HG03469 (cell line): ENCODE measurements at regions not wholly inside any gene's neighbourhood (a gene's known extent, or its start where the extent isn't known, plus 50 kb on each side); places are given as distances from the start of the nearest gene placed in this dataset.

ENCODE experiments used
- ATAC-seq: cut with Tn5 transposase; IDR thresholded peaks from one replicate; pipeline ENCODE4 v1.9.1; 2021; ENCODE audit warnings: mild to moderate bottlenecking, moderate library complexity, moderate number of reproducible peaks; ENCODE audit not compliant: unreplicated experiment

DNA sequence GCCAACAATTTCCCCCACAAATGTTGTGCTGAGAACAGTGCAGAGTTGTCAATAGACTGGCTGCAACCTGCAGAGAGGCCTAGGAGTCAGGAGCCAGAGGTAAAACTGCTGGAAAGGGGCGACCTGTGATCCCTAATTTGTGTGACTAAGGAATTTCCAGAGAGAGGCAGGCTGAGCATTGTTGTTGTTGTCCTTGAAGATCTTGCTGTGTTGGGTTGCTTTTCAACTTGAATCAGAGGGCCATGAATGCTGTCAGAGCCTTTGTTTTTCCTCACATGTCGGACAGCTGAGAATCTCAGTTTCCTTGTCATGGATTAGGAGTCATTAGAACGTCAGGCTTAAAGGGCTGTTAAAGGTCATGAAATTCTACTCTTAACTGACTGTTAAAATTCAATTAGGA, 134.6 kb upstream of the ASTN2 start:
- ATAC-seq: no peak

GRCh38 chr9:117548556-117548955, 133.7 kb upstream of the ASTN2 start:
- no peak for ATAC-seq

DNA sequence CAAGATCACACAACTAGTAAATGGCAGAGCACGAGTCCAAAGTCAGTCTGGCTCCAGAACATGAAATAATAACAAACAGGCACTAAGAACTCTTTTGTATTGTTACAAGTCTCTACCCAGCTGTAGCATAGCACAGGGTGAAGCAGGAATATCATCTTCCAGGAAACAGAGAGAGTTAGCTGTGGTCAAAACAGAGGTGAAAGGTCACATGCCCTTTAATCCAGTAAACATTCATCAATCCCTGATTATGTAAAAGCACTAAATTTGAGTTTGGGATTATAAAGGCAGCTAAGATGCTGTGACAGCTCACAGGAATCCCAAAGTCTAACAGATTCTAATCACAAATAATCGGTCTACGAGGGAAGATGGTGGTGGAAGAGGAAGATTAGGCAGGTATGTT, 133.0 kb upstream of the ASTN2 start:
- no peak for ATAC-seq

DNA sequence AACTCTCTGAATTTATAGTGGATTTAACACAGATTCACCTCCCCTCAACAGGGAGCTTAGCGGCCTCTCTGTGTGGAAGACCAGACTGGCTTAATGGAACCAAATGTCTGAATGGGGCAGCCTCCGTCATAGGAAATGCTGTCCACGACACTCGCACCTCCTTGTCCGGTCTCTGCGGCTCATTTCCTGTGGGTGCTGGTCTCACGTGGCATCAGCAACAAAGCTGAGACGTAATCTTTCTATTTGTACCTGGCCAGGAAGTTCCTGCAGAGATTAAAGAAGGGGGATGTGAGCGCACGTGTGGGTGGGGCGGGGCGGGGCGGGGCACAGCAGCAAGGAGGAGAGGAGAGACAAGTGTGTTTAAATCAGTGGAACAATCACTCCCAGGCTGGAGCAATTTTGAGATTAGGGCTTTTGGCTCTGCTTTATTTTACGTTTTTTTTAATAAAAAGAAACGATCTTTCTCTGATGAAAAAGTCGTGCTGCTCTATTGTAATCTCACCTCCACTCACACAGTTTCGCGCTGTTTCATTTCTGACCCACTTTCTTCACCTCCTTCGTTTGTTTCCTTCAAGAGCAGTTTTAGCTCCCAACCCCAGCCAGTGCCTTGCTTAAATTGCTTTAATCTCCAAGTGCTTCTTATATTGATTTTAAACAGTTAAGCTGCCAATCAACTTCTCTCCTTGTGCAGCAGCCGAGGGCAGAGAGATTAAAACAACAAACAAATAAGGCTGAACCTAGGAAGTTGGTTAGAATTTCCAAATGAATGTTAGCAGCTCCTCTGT, 132.2 kb upstream of the ASTN2 start:
- no peak for ATAC-seq

GRCh38 chr9:117545846-117546245, 131.0 kb upstream of the ASTN2 start:
- ATAC-seq: no peak

DNA sequence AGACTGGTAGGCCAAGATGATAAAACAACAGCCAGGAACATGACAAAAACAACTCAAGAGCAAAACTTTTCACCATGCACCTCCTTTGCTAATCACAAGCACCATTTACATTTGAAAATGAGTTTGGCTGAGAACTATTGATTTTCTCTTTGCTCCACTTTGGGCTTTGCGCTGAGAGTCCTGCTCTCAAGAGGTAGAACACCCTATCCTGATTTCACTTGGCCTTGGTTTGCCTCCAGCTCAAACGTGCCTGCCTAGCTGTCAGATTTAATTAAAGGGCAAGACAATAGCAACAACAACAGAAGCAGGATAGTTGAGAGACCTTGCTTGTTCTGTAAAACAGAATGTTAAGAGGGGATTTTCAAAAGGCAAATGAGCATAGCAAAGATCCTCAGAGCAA, 128.2 kb upstream of the ASTN2 start:
- no peak for ATAC-seq

DNA sequence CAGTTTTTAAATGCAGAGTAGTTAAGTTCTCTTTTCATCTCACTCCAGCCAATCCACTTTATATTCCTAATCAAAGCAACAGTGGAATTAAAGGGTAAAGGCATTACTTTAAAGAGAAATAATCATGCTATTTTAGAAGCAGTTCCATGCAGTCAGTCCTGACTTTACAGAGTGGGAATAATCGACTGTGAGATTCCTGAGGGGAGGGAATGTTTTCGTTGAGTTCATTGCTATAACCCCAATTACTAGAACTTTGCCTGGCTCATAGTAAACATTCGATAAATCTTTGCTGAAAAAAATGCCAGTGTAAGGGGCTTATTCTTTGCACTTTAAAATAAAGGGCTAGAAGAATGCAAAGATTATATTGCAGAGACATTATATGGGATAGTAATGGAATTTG, 127.2 kb upstream of the ASTN2 start:
- ATAC-seq: no peak

- no peak for ATAC-seq
These were observed 126.3 kb upstream of the ASTN2 start for GRCh38 chr9:117541181-117541580.

- ATAC-seq: no peak
These were observed 121.1 kb upstream of the ASTN2 start for GRCh38 chr9:117535973-117536372.

DNA sequence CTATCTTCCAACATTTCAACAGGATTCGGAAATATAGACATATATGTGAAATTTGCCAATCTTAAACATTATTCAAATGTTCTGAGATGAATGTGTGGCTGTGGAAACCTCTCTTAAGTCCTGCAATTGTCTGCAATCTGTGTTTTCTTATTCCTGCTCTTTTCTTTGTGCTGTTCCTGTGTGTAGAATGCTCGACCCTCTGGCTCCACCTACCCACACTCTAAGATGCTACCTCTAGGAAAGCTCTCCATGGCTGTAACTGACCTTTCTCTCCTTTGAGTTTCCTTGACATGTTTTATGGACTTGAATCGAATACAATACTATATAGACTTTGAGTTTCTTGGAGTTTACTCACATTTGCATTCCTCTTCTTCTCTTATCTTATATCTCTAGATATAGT, 120.6 kb upstream of the ASTN2 start:
- no peak for ATAC-seq

GRCh38 chr9:117528225-117528624, 113.4 kb upstream of the ASTN2 start:
- ATAC-seq: peak; percentile 65

DNA sequence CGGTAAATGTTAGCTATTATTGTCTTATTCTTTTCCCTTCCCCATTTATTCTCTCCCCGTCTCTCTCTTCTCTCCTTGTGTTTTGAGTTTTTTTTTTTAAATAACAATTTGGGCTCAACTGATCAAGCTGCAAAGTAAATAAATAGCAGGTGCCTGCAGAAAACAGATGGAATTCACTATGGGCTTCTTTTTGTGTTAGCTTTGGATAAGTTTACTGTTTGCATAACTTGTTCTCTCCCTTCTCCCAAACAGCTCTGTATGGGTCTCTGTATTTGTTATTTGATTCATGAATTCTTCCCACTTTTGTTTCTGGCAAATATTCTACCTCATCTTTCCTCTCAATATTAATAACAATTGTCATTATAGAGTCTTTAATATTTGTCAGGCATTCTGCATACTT, 111.8 kb upstream of the ASTN2 start:
- no peak for ATAC-seq

GRCh38 chr9:117523531-117524153, 108.8 kb upstream of the ASTN2 start:
- ATAC-seq: no peak

DNA sequence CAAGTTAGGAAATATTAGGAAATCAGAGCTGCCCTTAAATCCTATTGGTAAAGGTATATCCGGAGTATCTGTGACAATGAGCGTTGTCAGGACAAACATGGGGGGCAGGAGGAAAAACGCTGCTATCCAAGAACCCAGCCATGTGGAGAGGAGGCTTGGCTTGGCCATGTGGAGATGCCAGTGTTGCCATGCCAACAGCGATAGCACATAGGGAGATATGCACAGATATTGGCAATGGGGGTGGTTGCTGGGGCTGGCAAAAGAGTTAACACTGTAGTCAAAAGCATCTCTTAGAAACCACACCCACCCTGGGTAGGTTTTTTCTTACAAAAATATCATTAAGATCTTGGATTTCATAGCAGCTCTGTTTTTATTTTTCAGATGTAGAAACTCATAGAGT, 106.4 kb upstream of the ASTN2 start:
- no peak for ATAC-seq

GRCh38 chr9:117516676-117517632, 102.1 kb upstream of the ASTN2 start:
- no peak for ATAC-seq

- ATAC-seq: no peak
These were observed 97.1 kb upstream of the ASTN2 start for GRCh38 chr9:117511852-117512481.

- ATAC-seq: no peak
These were observed 81.5 kb upstream of the ASTN2 start for GRCh38 chr9:117496307-117496706.

- ATAC-seq: no peak
These were observed 79.7 kb upstream of the ASTN2 start for GRCh38 chr9:117494401-117495090.

GRCh38 chr9:117492476-117492875, 77.6 kb upstream of the ASTN2 start:
- no peak for ATAC-seq

GRCh38 chr9:117491491-117491890, 76.6 kb upstream of the ASTN2 start:
- ATAC-seq: no peak
